ENCODE measurements at regions not wholly inside any gene's neighbourhood (a gene's known extent, or its start where the extent isn't known, plus 50 kb on each side); places are given as distances from the start of the nearest gene placed in this dataset.
"Not testable (repeated sequence)": the region's sequence is repeated elsewhere in the genome, so short reads cannot be mapped to it uniquely, and the experiment has no call there.

DNA sequence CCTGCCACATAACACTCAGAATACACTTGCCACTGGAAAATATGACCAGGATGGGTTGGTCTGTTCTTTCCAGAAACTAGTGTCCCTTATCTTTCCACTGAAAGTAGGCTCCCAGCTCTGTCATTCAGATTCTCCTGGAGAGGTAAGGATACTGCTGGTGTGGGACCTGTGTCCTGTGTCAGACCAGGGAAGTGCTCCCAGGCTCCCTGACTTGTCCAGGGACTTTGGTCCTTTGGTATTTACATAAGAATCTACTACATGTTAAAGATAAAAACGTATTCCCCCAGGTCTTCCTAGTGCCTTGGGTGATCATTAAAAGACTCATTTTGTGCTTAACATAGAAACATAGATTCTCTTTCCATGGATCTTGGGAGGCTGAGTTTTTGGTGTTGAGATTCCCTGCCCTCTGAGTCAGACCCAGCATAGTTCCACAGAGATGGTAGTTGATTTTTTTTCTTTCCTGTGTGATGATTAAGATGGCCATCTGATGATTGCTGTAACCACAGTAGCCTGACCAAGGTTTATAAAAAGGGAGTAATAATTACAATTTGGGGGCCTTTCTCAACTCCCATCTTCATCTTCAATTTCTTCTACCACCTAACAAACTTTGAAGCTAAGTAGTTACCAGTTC is 159.8 kb upstream of the JADE1 start:
- DNase-seq = no peak

GRCh38 chr4:128649161-128649560 is 160.3 kb upstream of the JADE1 start:
- DNase-seq = no peak

GRCh38 chr4:128648021-128648420 is 161.5 kb upstream of the JADE1 start:
- DNase-seq = no peak

GRCh38 chr4:128646893-128647292 is 162.6 kb upstream of the JADE1 start:
- not testable (repeated sequence) for DNase-seq

DNA sequence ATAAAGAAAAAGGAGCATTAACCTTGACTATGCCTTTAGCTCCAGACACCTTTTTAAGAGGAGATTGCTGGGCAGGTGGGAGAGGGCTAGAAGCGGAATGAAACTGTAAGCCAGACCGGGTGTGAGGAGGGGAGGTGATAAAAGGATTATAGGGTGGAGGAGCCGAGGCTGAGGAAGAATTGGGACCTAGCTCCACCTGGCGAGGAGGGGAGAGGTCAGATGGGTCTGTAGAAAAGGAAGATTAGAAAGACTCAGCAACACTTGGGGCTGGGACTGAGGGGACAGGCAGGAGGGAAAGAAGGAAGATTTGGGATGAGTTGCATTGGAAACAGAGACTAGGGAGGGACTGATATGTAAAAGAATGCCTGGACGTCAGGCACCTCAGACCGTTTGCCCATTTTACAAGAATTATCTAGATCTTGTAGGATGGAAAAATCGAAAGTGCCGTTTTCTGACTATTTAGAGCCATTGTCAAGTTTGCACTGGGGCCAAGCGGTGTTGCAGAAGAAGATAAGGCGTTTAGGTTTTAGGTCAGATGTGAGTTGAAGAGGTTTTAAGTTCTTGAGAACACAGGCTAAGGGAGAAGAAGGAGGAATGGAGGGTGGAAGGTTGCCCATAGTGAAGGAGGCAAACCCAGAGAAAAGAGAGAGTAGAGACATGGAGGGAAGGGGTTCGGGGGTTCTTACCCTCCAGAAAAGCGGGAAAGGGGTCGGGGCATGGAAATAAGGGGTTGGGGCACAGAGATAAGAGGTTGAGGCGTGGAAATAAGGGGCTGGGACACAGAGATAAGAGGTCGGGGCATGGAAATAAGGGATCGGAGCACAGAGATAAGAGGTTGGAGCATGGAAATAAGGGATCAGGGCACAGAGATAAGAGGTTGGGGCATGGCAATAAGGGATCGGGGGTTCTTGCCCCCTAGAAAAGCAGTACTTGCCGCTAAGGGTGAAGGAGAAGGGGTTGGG is 164.5 kb upstream of the JADE1 start:
- DNase-seq = not testable (repeated sequence)

DNA sequence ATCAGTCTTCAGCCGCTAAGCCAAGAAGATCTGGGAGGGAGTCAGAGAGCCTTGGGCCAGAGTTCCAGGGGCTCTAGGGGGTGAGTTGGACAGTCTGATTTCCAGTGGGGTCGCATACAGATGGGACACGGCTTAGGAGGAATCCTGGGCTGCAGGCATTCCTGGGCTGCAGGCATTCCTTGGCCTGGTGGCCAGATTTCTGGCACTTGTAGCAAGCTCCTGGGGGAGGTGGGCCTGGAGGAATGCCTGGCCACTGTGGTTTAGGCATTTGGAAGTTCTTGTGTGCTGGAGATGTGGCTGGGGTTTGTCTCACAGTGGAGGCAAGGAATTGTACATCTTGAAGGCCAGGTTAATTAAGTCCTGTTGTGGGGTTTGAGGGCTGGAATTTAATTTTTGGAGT is 165.4 kb upstream of the JADE1 start:
- DNase-seq = not testable (repeated sequence)

- DNase-seq = not testable (repeated sequence)
Measured at GRCh38 chr4:128641566-128641965, 167.9 kb upstream of the JADE1 start.

DNA sequence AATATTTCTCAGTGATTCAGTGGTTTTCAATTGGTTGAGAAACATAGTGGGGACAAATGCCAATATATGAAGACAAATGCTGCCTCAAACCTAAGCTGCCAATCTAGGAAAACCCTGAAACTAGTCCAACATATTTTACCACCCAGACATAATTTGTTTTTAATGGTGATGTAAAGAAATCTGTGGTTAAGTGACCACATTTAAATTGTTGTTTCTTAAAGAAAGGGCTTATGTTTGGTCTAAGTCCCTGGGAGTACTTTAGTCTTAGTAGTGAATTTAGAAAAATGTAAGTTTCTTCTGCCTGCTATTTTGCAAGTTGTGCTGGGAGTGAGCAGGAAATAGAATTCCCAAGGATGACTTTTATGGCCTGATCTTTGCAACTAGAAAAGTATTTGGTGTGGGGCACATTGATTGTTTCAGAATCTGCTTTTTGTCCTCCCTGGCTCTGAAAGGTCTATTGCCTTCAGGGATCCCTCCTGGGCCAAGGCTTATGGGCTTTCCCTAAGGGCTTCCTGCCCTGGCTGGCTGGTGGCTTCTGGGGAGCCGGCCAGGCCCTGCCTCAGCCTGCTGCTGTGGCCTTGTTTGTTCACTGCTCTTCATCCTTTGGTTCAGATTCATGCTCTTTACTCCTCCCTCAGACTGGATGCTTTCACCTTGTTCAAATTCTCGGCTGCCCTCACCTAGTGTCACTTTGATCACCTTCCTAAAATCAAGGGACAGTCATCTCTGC is 169.8 kb upstream of the JADE1 start:
- peak in 1 of 3 donors; percentile 54 for DNase-seq

DNA sequence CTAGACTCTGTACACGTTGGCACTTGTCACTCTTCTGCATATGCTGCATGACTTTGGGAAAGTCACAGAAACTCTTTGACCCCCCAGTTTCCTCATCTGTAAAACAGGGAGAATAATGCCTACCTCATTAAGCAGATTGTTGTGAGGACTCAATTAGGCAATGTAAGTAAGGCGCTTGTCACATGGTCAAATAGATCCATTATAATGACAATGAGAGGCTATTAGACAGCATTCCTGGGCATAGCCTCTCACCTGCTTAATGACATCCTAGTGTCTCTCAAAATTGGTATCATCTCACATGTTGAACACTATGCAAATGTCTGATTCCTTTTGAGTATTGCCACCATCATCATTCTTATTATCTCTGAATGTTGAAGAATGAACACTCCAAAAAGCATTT is 172.6 kb upstream of the JADE1 start:
- no peak for DNase-seq

- DNase-seq = peak in 1 of 3 donors; percentile 43
Measured at GRCh38 chr4:128635955-128636560, 173.4 kb upstream of the JADE1 start.

DNA sequence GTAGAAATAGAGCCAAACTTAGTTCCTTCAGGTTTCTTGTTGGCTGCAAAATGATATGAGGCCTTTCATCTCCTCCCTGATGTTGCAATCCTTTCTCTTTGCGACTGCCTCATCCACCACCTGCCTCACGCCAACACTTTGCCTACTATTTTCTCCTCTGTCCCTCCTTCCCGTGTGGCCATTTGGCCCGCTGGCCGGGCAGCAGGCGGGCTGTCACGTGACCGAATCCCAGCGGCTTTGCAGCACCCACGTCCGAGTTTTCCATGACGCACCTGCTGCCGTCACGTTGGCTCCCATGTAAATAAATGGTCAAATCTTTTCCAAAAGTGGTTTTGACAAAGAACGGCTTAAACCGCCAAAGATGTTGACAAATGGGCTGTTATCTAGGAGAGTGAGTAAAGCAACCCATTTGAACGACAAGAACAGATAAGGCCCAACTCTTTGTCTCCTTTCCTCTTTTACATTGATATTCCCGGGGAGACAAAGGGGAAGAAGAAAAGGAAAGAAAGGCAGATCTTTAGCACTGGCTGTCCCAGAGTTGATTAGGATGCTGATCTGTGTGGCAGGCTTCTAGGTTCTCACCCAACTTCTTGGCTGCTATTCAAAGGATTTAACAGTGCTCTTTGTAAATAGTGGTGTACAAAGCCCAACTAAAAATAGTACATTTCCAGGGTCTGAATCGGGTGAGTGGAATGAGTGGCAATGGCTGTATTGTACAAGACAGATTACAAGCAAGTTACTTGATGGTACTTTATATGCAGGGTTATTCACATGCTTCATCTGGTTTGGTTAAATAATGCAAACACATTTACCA is 174.2 kb upstream of the JADE1 start:
- peak in 2 of 3 donors; percentile 15 to 40 for DNase-seq

- DNase-seq = no peak
Measured at GRCh38 chr4:128633067-128633466, 176.4 kb upstream of the JADE1 start.

DNA sequence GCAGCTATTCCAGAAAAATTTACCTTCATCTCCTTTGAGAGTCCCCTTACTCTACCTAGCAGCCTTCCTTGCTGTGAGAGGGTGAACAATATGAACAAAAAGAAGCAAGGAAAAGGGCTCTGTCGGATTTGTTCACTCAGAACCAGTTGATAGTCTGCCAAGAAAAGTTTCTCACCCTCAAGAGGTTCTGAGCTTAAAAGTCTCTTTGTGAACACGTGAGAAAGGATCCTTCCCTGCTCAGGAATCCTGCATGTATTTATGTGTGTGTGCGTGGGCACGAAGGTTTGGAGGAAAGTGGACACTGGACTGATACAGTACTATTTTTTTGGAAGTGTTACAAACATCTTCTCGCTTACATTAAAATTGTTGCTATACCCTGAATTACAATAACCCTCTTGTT is 178.6 kb upstream of the JADE1 start:
- DNase-seq = no peak

GRCh38 chr4:128623508-128624215 is 185.8 kb upstream of the JADE1 start:
- DNase-seq = no peak

- not testable (repeated sequence) for DNase-seq
Measured at GRCh38 chr4:128620279-128620965, 189.1 kb upstream of the JADE1 start.

DNA sequence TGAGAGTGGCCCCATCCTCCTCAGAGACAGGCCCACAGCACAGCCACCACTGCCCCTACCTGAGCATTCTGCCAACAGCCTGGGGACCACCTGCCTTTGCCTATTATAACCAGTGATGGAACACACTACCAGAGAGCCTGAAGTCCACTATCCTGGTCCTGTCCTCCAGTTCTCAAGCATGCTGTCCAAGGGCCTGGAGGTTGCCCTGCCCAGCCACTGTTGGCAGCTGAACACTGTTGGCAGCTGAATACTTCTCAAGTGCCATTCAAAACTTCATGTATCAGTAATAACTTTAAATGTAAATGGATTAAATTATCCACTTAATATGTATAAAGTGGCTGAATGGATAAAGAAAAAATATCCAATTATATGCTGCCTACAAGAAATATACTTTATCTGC is 194.3 kb upstream of the JADE1 start:
- no peak for DNase-seq

GRCh38 chr4:128608006-128608405 is 201.5 kb upstream of the JADE1 start:
- no peak for DNase-seq

DNA sequence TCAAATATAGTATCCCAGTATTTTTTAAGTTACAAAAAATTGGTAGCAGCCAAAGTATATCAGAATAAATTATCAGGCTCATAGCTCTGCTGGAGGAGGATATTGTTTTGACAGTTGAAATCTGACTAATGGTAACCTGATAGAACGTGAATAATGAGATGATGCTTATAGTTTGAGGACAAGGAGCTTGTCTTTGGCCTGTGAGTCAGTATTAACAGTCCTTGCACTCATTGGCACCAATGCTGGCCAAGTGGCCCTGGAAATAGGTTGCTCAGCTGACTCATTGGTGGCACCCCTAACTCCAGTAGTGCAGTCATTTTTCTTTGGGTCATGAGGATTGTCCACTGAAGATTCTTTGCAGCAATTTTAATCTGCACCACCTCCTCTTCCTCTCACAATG is 203.3 kb upstream of the JADE1 start:
- no peak for DNase-seq

- no peak for DNase-seq
Measured at GRCh38 chr4:128604840-128605239, 204.7 kb upstream of the JADE1 start.

DNA sequence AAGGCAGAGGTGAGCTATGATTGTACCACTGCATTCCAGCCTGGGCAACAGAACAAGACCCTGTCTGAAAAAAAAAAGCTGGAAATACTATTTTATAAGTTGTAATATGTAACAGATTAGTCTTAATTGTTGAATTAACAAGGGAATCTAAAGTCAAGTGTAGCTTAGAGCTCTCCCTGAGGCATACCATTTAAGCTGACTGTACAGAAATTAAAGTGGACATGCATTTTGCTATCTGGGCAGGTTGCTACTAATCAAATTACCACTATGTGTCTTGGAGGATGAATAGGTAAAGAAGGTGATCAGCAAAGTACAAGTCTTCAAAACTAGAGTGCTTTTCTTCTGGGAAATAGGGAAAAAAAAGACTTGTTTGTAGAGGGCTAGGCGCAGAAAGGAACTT is 205.3 kb upstream of the JADE1 start:
- no peak for DNase-seq

Measured in muscle of back (tissue), 3 donors.